GM20431 (cell line): ENCODE measurements at regions not wholly inside any gene's neighbourhood (a gene's known extent, or its start where the extent isn't known, plus 50 kb on each side); places are given as distances from the start of the nearest gene placed in this dataset.

Source experiments
- in situ Hi-C: fragments of 300-500 bp; cut with MseI, MboI; formaldehyde crosslinking; loops from one replicate; pipeline ENCODE4 v1.15.0; 2020; ENCODE audit warnings: low sequenced_read_pairs; ENCODE audit not compliant: unreplicated experiment

DNA sequence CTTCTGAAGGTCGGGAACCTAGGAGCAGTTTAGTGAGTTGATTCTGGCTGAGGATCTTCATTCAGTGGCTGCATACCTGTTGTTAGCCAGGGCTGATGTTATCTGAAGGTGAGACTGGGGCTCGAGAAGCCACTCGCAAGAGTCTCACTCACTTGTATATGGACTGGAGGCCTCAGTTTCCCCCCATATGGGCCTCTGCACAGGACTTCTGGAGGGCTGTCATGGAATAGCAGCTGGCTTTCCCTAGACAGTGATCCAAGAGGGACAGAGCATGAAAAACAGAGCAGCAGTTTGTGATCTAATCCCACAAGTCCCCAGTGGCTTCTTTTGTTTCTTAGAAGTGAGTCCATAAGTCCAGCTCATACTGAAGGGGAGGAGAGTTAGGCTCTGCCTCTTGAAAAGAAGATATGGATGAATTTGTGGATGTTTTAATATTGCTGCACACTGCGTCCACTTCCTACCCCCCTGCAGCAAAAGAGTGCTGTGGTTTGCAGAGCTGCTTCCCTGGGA lies 623.4 kb downstream of the CDH26 start:
- in situ Hi-C loops, result no loop called here

DNA sequence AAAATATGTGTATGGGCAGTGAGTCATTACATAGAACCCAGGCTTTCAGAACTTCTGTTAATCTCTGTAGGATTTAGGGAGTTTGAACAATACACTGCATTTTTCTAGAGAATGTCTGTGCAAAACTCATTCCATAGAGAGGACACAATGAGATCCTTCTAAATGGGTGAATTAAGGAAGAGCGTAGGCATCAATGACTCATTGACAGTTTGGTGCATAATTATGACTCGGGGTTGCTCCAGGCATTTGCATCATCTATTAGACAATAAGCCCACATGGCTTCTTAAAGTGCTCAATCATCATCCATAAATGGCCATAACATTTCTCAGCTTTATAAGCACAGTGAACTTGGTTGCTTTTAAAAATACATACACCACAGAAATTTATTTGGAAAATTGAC lies 625.5 kb downstream of the CDH26 start:
- in situ Hi-C loops, result no loop called here

DNA sequence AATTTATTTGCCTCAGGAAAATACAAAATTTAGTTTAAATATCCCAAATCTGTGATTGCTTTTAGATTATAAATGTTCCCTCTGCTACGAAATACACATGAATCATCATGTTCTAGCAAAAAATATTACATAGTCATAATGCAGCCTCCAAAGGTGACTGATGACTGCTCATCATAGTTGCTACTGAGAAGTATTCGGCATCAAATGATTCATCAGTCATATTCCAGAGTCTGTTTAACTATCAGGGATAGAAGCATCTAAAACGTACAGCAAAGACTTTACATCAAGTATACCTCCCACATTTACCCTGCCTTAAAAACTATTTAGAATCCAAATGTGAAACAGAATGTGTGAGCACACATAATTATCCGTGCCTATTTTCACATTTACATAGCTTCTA lies 626.0 kb downstream of the CDH26 start:
- in situ Hi-C loops, result no loop called here

DNA sequence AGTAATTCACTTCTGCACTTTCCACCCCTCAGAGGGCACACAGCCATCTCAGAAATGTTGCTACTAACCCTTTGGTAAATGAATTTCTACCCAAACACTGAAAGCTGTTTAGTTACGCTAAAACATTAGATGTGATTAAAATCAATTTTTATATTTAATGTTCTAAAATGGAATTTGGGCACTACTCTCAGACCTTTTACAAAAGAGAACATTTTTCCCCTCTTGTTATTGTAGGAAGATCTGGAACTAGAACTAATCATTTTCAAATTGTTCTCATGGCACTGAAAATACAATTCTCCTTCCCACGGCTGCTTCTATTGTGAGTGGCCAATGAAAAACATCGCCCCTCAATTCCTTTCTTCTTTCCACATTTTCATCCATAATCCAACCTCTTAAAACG lies 627.4 kb downstream of the CDH26 start:
- in situ Hi-C loops, result no loop called here

DNA sequence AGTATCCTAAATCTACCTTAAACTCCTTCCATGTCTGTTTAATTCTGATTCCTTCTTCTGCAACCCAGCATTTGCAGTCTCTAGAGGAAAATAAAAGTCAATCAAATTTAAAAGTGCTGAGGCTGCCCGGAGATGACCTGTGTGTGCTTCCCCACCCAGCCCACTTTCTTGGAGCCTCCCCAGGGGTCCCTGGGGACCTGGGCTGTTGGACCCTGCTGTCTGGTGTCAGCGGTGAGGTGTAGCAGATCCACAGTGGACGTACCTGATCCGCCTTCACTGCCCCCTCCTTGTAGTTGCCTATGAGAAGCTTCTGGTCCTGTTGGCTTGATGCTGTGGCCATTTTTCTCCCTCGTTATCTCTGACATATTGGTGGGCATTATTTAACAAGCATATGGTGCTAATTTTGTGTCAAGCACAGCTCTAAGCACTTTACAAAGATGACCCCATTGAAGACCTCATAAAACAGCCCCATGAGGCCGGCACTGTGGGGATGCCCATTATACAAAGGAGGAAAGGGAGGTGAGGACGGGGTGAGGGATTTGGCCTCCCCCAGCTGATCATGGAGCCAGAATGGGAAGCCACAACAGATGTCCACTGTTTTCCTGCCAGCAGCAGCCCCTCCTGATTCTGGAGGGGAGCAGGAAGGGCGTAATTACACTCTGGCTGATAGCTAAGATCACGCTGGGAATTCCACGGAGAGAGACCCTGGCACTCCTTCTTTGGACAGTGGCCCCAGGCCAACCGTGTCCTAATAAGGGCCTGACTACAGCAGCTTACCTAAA lies 628.2 kb downstream of the CDH26 start:
- in situ Hi-C loops, result no loop called here

DNA sequence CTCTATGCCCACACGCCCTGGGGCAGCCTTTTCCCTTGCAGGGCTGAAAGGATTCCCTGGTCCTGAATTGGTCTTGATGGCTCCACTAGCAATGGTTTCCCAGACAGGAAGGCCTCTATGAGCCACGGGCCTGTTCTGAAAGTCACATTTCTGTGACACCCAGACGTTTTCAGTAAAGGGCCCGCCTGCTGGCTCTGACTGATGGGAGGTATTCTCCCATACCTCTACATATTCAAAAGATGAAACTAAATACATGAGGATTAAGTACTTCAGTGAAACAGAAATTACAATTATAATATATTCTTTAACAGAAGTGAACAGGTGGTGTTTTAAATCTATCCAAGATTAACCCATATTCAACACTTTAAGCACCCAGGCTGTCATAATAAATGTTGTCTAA lies 629.8 kb downstream of the CDH26 start:
- in situ Hi-C loops, result no loop called here

DNA sequence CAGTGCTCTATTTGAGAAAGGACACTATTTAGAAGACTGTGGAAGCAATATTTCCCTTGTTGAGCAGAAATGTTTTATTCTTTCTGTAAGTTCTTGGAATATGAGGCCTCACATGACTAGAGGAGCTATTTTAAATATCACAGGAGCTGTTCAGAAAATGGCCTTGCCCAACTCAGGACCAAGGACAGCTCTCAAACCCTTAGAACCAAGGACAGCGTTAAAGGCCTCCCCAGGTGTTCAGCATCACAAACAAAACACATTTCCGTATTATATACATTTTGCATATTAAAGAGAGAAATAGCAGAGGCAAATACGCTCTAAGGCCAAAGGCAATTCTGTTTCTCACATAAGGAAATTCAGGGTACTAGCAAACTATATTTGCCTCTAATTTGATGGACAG lies 631.4 kb downstream of the CDH26 start:
- in situ Hi-C loops, result no loop called here

DNA sequence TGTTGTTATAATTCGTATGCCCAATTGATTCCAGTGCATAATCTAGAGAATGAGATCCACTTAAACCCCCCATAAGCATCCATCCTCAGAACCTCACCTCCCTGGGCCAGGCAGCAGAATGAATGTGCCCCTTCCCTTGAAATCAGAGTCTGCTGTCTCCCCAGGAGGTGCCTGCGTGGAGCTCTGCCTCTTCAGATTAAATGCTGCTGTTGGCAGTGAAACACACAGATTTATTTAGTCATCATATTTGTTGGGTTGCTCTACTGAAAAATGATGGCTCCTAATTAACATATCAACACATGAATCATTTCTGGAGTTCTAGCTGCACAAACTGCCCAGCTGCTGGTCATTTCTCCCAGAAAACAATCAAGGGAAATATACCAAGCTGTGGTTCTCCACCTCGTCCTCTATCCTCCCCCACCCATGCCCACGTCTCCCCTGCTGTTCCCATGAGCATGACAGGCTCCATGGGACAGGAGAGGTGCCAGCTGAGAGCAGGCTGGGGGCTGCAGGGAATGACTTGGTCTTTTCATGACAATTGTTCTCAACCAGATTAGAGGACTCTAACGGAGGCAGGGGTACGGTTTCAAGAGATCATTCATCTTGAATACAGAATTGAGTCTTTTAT lies 633.1 kb downstream of the CDH26 start:
- in situ Hi-C loops, result no loop called here

DNA sequence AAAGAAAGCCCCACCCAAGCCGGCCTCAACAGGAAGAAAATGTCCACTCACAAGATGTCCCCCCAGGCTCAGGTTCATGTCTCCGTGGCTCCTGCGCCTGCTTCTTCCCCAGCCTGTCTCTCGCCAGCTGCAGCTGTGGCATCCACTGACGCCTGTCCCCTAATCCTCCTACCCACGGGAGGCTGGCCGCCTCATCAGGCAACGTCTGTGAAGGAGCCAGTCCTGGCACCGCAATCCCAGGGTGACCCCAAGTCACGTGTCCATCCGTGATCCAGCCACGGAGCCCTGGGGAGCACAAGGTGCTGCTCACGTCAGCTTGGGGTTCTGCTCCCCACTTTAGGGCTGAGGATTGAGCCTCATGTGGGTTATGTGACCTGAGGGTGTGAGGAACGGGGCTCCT lies 640.3 kb downstream of the CDH26 start:
- in situ Hi-C loops, result no loop called here

DNA sequence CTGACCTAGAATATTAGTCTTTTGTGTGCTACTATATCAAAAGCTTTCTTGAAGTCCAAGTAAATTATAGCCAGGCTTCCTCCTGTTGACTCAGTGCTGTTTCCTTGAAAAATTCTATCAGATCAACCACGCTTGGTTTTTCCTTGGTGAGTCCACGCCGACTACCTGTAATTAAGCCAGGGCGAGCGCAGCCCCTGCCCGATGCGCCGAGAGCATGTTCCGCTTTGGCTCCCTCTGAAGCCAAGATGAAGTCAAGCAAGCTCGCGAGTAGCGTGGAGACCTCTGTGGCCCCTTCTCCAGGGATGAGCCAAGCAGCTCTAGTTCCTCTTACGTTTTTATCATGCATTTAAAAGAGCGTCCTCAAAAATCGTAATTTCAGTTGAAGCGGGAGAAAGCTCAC lies 641.2 kb downstream of the CDH26 start:
- in situ Hi-C loops, result no loop called here

DNA sequence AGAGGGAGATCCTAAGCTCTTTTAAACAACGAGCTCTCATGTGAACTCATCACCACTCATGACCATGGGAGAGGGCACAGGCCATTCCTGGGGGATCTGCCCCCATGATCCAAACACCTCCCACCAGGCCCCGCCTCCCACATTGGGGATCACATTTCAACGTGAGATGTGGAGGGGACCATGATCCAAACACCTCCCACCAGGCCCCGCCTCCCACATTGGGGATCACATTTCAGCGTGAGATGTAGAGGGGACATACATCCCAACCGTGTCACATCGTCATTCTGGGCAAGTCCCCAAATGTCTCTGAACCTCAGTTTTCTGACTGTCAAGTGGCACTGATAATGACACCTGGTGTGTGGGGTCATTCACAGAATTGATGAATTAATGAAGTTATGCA lies 641.8 kb downstream of the CDH26 start:
- in situ Hi-C loops, result no loop called here

DNA sequence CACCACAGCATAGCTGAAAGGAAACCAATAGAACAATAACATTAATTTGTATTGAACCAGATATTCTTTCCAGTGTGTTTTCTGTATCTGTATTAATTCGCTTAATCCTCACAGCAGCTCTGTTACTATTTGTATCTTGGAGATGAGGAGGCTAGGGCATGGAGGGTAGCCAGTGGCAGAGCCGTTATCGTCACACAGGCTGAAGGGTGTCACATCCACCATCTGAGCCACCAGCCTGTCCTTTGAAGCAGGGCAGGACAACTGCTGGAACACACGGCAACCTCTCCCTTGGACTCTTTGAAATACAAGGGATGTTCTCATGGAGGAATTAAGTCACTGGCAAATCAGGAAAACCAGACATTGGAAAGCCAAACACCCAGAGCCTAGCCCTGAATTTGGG lies 628.0 kb upstream of the CDH4 start:
- in situ Hi-C loops, result no loop called here

DNA sequence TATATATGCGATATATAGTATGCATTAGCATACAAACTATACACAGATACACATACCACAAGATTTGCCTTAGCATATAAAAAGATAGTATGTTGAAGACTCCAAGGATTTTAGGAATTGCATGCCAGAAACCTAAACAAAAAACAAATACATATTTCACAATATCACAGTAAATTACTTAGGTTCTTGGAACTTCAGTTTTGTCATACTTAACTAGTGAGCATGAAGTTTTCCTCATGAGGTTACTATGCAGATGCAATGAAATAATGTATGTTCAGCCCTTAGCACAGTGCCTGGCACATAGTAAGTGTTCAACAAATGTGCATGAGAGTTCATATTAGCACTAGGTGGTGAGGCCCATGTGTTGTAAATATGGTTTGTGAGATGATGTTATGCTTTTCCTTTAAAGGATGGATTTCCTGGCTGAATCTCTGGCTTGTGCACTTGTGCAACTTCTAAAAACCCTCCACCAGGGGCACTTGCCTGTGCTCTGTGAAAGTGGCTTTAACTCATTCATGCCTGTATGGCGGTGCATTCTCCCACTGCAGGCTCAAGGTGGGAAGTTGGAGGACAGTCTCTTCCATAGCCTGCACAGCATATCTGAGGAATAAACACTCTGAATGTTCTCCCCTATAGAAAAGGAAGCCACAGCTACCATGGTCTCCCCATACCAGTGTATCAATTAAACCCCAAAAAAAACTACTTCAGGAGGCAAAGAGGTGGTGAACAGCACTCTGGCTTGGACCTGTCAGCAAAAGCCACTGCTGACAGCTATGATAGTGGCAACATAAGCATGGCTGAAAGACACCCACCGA lies 624.1 kb upstream of the CDH4 start:
- in situ Hi-C loops, result no loop called here

DNA sequence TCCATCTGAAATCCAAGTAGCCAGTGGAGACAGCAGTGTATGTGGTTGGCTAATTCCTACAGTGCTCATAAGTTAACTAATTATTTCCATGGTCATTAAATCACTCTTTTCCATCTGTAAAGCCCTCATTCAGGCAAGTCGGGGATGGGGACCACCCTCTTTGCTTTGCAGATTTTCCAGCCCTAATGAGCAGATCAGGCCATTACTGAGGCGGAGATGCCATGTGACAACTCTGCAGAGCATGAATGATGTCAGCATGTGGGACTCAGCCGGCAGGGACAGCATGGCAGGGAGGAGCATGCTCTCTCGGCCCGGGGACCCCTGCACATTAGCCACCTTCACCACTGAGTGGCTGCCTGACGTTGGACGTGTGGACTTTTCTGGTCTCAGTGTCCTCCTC lies 623.3 kb upstream of the CDH4 start:
- in situ Hi-C loops, result no loop called here

DNA sequence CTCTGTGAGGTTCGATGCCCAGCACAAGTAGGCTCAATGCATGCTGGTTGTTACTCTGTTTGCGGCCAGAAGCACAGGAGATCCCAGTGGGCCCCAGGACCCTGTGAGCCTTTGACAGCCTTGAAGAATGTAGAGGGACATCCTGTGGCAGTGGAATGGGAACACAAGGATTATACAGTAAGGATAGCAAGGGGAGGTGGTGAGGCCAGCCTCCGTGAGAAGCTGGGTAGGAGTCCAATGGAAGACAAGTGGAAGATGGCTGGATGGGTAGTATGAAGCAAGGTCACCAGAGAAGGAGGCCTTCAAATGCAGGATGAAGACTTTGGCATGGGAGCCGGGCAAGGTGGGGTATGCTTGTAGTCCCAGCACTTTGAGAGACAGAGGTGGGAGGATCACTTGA lies 622.9 kb upstream of the CDH4 start:
- in situ Hi-C loops, result no loop called here

DNA sequence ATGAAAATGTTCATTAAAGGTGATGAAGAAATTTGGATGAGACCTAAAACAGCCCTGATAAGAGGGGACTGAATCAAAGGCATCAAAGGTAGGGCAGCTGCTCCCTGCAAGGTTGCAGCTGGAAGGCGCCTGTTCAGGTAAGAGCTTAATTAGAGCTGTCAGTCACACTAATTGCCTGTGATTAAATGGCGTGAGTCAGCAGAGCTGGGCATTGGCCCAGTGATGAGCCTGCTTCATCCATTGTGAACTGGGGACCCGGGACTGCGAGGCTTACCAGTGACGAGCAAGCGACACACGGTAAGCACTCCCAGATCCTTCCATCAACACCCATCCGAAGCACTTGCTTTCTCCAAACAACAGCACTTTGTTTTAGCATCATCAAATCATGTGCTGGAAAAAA lies 621.5 kb upstream of the CDH4 start:
- in situ Hi-C loops, result no loop called here

DNA sequence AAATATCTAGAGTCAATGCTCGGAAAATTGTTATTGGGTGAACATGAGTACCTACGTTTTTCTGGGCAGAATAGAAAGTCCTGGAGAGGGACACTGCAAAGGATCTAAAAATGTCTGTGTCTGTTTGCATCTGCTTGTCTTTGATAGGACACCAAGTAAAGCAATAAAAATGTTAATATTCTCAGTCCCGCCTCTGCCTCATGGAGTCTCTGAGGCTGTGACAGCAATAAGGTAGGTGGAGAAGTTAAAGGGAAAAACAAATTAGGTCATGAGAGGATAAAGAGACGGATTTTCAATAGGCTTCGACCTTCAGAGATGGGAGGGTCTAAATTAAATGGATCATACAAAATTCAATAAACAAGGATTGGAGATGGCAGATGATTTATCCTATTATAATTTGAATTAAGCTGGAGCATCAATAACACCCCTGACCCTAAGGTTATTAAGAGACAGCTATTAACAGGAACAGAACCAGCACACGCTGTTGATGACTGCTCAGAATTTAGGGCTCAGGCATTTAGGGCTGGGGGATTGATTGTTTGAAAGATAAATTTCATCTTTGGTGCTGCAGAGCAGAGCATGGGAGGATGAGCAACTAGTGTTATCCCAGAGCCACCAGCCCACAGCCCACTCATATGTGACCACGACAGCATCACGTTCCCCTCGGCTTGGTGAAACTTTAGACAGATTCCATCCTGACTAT lies 620.3 kb upstream of the CDH4 start:
- in situ Hi-C loops, result no loop called here

DNA sequence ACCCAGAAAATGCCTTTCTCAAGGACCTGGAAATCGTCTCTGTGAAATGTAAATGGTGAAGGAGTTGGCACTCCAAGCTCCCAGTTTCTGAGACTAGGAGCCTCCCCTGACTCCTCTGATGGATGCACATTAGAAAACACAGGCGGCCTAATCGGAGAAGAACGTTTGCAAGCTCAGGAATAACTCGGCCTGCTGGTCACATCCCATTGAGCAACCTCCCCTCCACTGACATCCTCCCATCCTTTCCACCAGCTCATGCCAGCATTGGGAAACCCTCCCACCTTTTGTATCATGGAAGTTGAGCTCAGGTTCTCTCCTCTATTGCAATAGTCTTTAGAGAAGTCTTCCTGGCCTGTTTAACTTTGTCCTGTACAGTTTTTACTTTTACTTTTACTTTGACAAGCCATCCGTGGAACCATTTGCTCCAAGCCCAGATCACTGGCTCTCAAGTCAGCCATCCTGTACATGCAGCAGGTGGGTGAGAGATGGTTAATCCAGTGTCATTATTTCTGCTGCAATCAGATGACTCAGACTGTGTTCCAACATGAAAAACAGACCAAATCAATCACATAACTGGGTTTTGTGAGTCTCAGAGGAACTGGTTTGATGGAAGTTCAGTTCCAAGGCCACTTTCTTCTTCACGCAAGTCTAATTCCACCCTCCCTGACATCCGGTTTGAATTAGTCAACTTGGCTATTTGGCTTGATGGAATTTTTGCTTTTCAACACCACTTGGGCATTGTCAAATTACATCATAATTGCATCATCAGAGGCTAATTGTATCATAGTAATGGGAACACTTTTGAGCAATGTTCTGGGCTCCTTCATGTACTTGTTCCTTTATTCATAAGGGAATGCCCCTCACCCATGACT lies 619.4 kb upstream of the CDH4 start:
- in situ Hi-C loops, result no loop called here

DNA sequence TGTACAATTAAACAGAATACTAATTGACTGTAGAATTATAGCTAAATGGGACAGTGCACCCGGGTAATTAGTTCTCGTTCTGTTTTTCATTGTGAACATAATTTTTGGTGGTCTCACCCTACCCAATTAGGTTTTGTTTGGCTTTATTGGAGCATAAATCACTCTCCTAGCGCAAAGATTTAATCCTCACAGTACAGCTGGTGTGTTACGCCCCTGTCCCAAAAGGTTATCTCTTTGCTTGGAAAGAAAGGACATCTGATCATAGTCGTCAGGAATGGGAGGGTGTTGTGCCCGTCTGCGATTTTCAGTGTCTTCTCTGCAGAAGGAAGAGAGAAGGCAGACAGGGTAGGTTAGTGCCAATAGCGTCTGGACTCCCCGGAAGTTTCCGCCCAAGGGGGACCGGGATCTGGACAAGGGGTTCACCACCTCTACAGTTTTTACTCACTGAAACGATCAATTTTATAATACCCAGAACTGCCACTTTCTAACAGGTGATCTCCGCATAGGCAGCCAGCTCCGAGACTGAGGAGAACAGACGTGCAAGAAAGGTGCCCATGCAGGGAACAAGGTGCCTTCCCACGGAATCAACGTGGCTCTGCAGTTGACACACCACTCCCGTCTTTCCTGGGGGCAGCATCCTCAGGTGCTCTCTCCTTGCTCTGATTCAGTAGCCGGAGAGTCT lies 617.4 kb upstream of the CDH4 start:
- in situ Hi-C loops, result no loop called here
